ENCODE measurements at regions not wholly inside any gene's neighbourhood (a gene's known extent, or its start where the extent isn't known, plus 50 kb on each side); places are given as distances from the start of the nearest gene placed in this dataset.

- Histone ChIP-seq H3K4me3 (ENCODE audit: low read depth, low read length) (no peak overlapping the region), H3K36me3 (replicated peaks) (no peaks in the 10 kb centered on the region), H3K27me3 (replicated peaks) (peaks cover 7% of the 10 kb centered on the region), H3K27ac (no peak overlapping the region)
- DNase-seq: no peak
- in situ Hi-C loops (cut with HindIII; ENCODE audit: low pct_ligation_motif_present, low sequenced_read_pairs): no loop called here
- TF ChIP-seq, protein P1, sequence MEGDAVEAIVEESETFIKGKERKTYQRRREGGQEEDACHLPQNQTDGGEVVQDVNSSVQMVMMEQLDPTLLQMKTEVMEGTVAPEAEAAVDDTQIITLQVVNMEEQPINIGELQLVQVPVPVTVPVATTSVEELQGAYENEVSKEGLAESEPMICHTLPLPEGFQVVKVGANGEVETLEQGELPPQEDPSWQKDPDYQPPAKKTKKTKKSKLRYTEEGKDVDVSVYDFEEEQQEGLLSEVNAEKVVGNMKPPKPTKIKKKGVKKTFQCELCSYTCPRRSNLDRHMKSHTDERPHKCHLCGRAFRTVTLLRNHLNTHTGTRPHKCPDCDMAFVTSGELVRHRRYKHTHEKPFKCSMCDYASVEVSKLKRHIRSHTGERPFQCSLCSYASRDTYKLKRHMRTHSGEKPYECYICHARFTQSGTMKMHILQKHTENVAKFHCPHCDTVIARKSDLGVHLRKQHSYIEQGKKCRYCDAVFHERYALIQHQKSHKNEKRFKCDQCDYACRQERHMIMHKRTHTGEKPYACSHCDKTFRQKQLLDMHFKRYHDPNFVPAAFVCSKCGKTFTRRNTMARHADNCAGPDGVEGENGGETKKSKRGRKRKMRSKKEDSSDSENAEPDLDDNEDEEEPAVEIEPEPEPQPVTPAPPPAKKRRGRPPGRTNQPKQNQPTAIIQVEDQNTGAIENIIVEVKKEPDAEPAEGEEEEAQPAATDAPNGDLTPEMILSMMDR (IDR thresholded peaks at IDR 0.05; ENCODE audit: low read depth, low read length, missing control alignments): no peak
Measured at GRCh38 chr10:78411716-78412115, 378.1 kb downstream of the RPS24 start.

GRCh38 chr10:78412605-78413004, 378.9 kb downstream of the RPS24 start:
- TF ChIP-seq, protein P1 (IDR thresholded peaks at IDR 0.05; ENCODE audit: low read depth, low read length, missing control alignments): no peak
- H3K27me3 ChIP-seq (replicated peaks): peaks cover 3% of the 10 kb centered on the region
- no peak for DNase-seq
- no peaks in the 10 kb centered on the region for H3K36me3 ChIP-seq (replicated peaks)
- in situ Hi-C loops (cut with HindIII; ENCODE audit: low pct_ligation_motif_present, low sequenced_read_pairs): no loop called here
- no peak overlapping the region for H3K27ac ChIP-seq
- no peak overlapping the region for H3K4me3 ChIP-seq (ENCODE audit: low read depth, low read length)

- Histone ChIP-seq H3K4me3 (ENCODE audit: low read depth, low read length) (no peak overlapping the region), H3K27me3 (replicated peaks) (peaks cover 2% of the 10 kb centered on the region), H3K27ac (no peak overlapping the region), H3K36me3 (replicated peaks) (no peaks in the 10 kb centered on the region)
- TF ChIP-seq, protein P1 (IDR thresholded peaks at IDR 0.05; ENCODE audit: low read depth, low read length, missing control alignments): no peak
- in situ Hi-C loops (cut with HindIII; ENCODE audit: low pct_ligation_motif_present, low sequenced_read_pairs): no loop called here
- no peak for DNase-seq
Measured at GRCh38 chr10:78413076-78414055, 379.7 kb downstream of the RPS24 start.

DNA sequence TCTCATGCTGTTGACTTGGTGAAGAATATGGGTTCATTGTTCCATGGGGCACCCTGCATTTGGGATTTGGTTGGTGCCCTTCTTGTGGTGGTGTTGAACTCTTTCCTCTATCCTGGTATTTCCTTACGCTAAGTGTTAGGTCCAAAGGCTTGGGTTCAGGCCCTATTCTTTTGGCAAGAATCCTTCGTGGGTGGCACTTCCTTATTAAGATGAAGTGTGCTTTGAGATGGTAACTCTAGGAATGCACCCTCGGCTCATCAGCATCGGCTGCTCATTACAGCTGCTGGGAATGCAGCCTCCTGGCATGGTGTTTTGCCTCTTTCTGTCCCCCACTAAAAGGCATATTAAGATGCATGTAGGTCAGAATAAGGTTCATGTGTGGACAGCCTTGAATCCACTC, 380.7 kb downstream of the RPS24 start:
- Histone ChIP-seq H3K27ac (no peak overlapping the region), H3K27me3 (replicated peaks) (no peaks in the 10 kb centered on the region), H3K4me3 (ENCODE audit: low read depth, low read length) (no peak overlapping the region), H3K36me3 (replicated peaks) (no peaks in the 10 kb centered on the region)
- in situ Hi-C loops (cut with HindIII; ENCODE audit: low pct_ligation_motif_present, low sequenced_read_pairs): no loop called here
- no peak for DNase-seq
- TF ChIP-seq, protein P1 (IDR thresholded peaks at IDR 0.05; ENCODE audit: low read depth, low read length, missing control alignments): no peak

DNA sequence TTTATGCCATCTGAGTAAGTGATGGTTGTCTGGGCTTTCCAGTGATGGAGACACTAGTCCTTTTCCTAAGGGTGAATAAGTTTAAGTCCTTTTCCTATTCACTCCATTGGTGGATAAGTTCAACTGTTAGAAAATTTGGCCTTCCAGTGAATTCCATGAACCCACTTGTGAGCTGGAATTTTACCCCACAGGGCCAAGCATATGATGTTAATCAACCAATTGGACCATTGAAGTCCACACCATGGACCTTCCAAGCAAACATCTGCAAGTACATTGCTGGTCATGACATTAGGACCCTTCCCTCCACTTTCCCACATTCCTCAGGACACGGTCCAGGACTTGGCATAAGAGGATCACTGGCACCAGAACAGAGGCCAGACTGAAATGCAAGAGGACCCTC, 381.4 kb downstream of the RPS24 start:
- Histone ChIP-seq H3K27me3 (replicated peaks) (no peaks in the 10 kb centered on the region), H3K36me3 (replicated peaks) (no peaks in the 10 kb centered on the region), H3K4me3 (ENCODE audit: low read depth, low read length) (no peak overlapping the region), H3K27ac (no peak overlapping the region)
- in situ Hi-C loops (cut with HindIII; ENCODE audit: low pct_ligation_motif_present, low sequenced_read_pairs): no loop called here
- no peak for DNase-seq
- TF ChIP-seq, protein P1 (IDR thresholded peaks at IDR 0.05; ENCODE audit: low read depth, low read length, missing control alignments): no peak

Data from brain microvascular endothelial cell (primary cell).